ENCODE measurements at regions not wholly inside any gene's neighbourhood (a gene's known extent, or its start where the extent isn't known, plus 50 kb on each side); places are given as distances from the start of the nearest gene placed in this dataset.

GRCh38 chr1:245055752-245056151 lies 99.0 kb upstream of the KIF26B start:
- no peak for TF ChIP-seq HDGF (IDR thresholded peaks at IDR 0.05; ENCODE audit: borderline replicate concordance)
- TF ChIP-seq ARNT (IDR thresholded peaks at IDR 0.05): no peak
- no peak for TF ChIP-seq FOXA1 (IDR thresholded peaks at IDR 0.05)
- TF ChIP-seq BHLHE40 (IDR thresholded peaks at IDR 0.05; ENCODE audit: borderline replicate concordance): no peak
- TF ChIP-seq SP1 (IDR thresholded peaks at IDR 0.05): no peak
- TF ChIP-seq FOXK2 (IDR thresholded peaks at IDR 0.05): no peak

All from HEK293T (cell line).